ENCODE measurements at regions not wholly inside any gene's neighbourhood (a gene's known extent, or its start where the extent isn't known, plus 50 kb on each side); places are given as distances from the start of the nearest gene placed in this dataset.

- BruUV-seq (replicated peaks), result no TSS peak
- in situ Hi-C loops (cut with HindIII; ENCODE audit: low pct_unique_long_range_greater_than_20kb, low sequenced_read_pairs), result no loop called here
- Histone ChIP-seq H3K4me3 (ENCODE audit: low read depth in 2 of 2, low read length in 2 of 2) (no peak overlapping the region), H3K27ac (ENCODE audit: low read length) (no peak overlapping the region), H3K36me3 (ENCODE audit: control insufficient read depth, insufficient read depth, low read length) (no peaks in the 10 kb centered on the region), H3K4me1 (ENCODE audit: control insufficient read depth, insufficient read depth, low read length) (no peaks in the 10 kb centered on the region), H3K27me3 (ENCODE audit: control insufficient read depth, insufficient read depth, low read length) (no peaks in the 10 kb centered on the region), H3K9me3 (ENCODE audit: control insufficient read depth, insufficient read depth, low read depth, low read length) (no peaks in the 10 kb centered on the region)
- TF ChIP-seq POLR2AphosphoS5 (IDR thresholded peaks at IDR 0.05; ENCODE audit: low read depth, low read length) (no peak), REST (IDR thresholded peaks at IDR 0.05; ENCODE audit: insufficient read depth in 1 of 2, low read depth in 2 of 2, low read length in 1 of 2) (no peak), SIN3A (IDR thresholded peaks at IDR 0.05; ENCODE audit: borderline replicate concordance, insufficient read depth, low read depth, low read length) (no peak), TCF7L2 (IDR thresholded peaks at IDR 0.05; ENCODE audit: low read depth, low read length) (no peak), CTCF (IDR thresholded peaks at IDR 0.05) (no peak)
- no peak for DNase-seq (ENCODE audit: low read depth, low spot score)
- CTCF ChIA-PET, result no interaction called here
- intact Hi-C loops (cut with micrococcal nuclease; ENCODE audit: unreplicated experiment), result no loop called here
- ATAC-seq, result no peak
- POLR2A ChIA-PET, result no interaction called here
Observed at GRCh38 chr13:76729691-76730090, 156.5 kb downstream of the KCTD12 start.

- ChIA-PET CTCF (no interaction called here), POLR2A (no interaction called here)
- in situ Hi-C loops (cut with HindIII; ENCODE audit: low pct_unique_long_range_greater_than_20kb, low sequenced_read_pairs) (no loop called here), intact Hi-C loops (cut with micrococcal nuclease; ENCODE audit: unreplicated experiment) (no loop called here)
- Histone ChIP-seq H3K27me3 (ENCODE audit: control insufficient read depth, insufficient read depth, low read length) (no peaks in the 10 kb centered on the region), H3K4me3 (ENCODE audit: low read depth in 2 of 2, low read length in 2 of 2) (no peak overlapping the region), H3K36me3 (ENCODE audit: control insufficient read depth, insufficient read depth, low read length) (no peaks in the 10 kb centered on the region), H3K4me1 (ENCODE audit: control insufficient read depth, insufficient read depth, low read length) (no peaks in the 10 kb centered on the region), H3K9me3 (ENCODE audit: control insufficient read depth, insufficient read depth, low read depth, low read length) (no peaks in the 10 kb centered on the region), H3K27ac (ENCODE audit: low read length) (no peak overlapping the region)
- BruUV-seq (replicated peaks), result no TSS peak
- TF ChIP-seq POLR2AphosphoS5 (IDR thresholded peaks at IDR 0.05; ENCODE audit: low read depth, low read length), result no peak
- TF ChIP-seq SIN3A (IDR thresholded peaks at IDR 0.05; ENCODE audit: borderline replicate concordance, insufficient read depth, low read depth, low read length), result no peak
- TF ChIP-seq REST (IDR thresholded peaks at IDR 0.05; ENCODE audit: insufficient read depth in 1 of 2, low read depth in 2 of 2, low read length in 1 of 2), result no peak
- TF ChIP-seq TCF7L2 (IDR thresholded peaks at IDR 0.05; ENCODE audit: low read depth, low read length), result no peak
- no peak for TF ChIP-seq CTCF (IDR thresholded peaks at IDR 0.05)
- ATAC-seq (no peak), DNase-seq (ENCODE audit: low read depth, low spot score) (no peak)
Observed at GRCh38 chr13:76725896-76726295, 160.3 kb downstream of the KCTD12 start.

Data from Panc1 (cell line).